ENCODE measurements at regions not wholly inside any gene's neighbourhood (a gene's known extent, or its start where the extent isn't known, plus 50 kb on each side); places are given as distances from the start of the nearest gene placed in this dataset.

GRCh38 chr3:23052620-23053019 is 150.5 kb upstream of the UBE2E2 start:
- TF ChIP-seq EP300 (IDR thresholded peaks at IDR 0.05; ENCODE audit: low read depth) (no peak), POLR2AphosphoS5 (IDR thresholded peaks at IDR 0.05) (no peak), POLR2A (IDR thresholded peaks at IDR 0.05) (no peak)
- TF ChIP-seq, protein P1, sequence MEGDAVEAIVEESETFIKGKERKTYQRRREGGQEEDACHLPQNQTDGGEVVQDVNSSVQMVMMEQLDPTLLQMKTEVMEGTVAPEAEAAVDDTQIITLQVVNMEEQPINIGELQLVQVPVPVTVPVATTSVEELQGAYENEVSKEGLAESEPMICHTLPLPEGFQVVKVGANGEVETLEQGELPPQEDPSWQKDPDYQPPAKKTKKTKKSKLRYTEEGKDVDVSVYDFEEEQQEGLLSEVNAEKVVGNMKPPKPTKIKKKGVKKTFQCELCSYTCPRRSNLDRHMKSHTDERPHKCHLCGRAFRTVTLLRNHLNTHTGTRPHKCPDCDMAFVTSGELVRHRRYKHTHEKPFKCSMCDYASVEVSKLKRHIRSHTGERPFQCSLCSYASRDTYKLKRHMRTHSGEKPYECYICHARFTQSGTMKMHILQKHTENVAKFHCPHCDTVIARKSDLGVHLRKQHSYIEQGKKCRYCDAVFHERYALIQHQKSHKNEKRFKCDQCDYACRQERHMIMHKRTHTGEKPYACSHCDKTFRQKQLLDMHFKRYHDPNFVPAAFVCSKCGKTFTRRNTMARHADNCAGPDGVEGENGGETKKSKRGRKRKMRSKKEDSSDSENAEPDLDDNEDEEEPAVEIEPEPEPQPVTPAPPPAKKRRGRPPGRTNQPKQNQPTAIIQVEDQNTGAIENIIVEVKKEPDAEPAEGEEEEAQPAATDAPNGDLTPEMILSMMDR (IDR thresholded peaks at IDR 0.05): no peak
